A673 (cell line): ENCODE measurements at regions not wholly inside any gene's neighbourhood (a gene's known extent, or its start where the extent isn't known, plus 50 kb on each side); places are given as distances from the start of the nearest gene placed in this dataset.

Source experiments
- BruUV-seq: library from RNA; stranded (reverse); fragments of 400-500 nt; replicated peaks from 2 replicates; lab custom pipeline; 2021; lab: Mats Ljungman, UMichigan
- CTCF ChIA-PET: fragments of 300-600 bp; sonication (Branson Sonifier 250); formaldehyde crosslinking; loops from one replicate; lab custom pipeline; 2022; ENCODE audit warnings: antibody characterized with exemption; lab: Charles Lee
- POLR2A ChIA-PET: fragments of 300-600 bp; sonication (Branson Sonifier 250); formaldehyde crosslinking; loops from one replicate; lab custom pipeline; 2022; ENCODE audit warnings: antibody characterized with exemption; ENCODE audit not compliant: low non-redundant PET; lab: Charles Lee
- DNase-seq: peaks from one replicate; pipeline ENCODE4 v3.0.0-alpha.2; 2015; ENCODE audit warnings: low spot score
- H3K27ac ChIP-seq: fragments of 200-600 bp; sonication (generic); 2 replicates; pipeline ENCODE4 v1.5.1; 2016; ENCODE audit warnings: mixed run types, low read depth, mild to moderate bottlenecking, mixed read lengths, antibody characterized with exemption, low read length; ENCODE audit not compliant: poor library complexity, severe bottlenecking
- H3K27me3 ChIP-seq: fragments of 200-600 bp; sonication (generic); replicated peaks from 2 replicates; pipeline ENCODE4 v1.6.1; 2017; ENCODE audit warnings: mixed run types, low read depth, mild to moderate bottlenecking, mixed read lengths, antibody characterized with exemption, low read length; ENCODE audit not compliant: insufficient read depth, poor library complexity
- H3K36me3 ChIP-seq: fragments of 200-600 bp; sonication (generic); 2 replicates; pipeline ENCODE4 v1.6.1; 2016; ENCODE audit warnings: mixed run types, mild to moderate bottlenecking, mixed read lengths, antibody characterized with exemption, low read length; ENCODE audit not compliant: insufficient read depth, poor library complexity, severe bottlenecking
- H3K4me1 ChIP-seq: fragments of 200-600 bp; sonication (generic); 2 replicates; pipeline ENCODE4 v1.6.1; 2017; ENCODE audit warnings: mixed run types, mild to moderate bottlenecking, mixed read lengths, antibody characterized with exemption, low read length; ENCODE audit not compliant: insufficient read depth, poor library complexity, severe bottlenecking
- H3K4me3 ChIP-seq: fragments of 200-600 bp; sonication (generic); 2 replicates; pipeline ENCODE4 v1.5.1; 2016; ENCODE audit warnings: low read depth, mixed run types, mild to moderate bottlenecking, mixed read lengths, low read length; ENCODE audit not compliant: poor library complexity, severe bottlenecking
- H3K9me3 ChIP-seq: fragments of 200-600 bp; sonication (generic); 2 replicates; pipeline ENCODE4 v1.6.1; 2016; ENCODE audit warnings: mixed run types, low read depth, mild to moderate bottlenecking, mixed read lengths, antibody characterized with exemption, low read length; ENCODE audit not compliant: poor library complexity, severe bottlenecking
- EZH2 ChIP-seq: fragments of 200-600 bp; sonication (generic); IDR thresholded peaks from 2 replicates; pipeline ENCODE4 v1.6.1; 2017; ENCODE audit warnings: borderline replicate concordance, low read depth, mild to moderate bottlenecking, mixed read lengths, antibody characterized with exemption, low read length; ENCODE audit not compliant: poor library complexity, severe bottlenecking
- intact Hi-C: fragments of 100-400 bp; cut with micrococcal nuclease; formaldehyde crosslinking; loops from one replicate; pipeline ENCODE4 v1.10.0; 2022; ENCODE audit not compliant: unreplicated experiment
- TF ChIP-seq, protein P1 (sequence below): fragments of 300-800, 200-600 bp; sonication (generic); conservative IDR thresholded peaks from 2 replicates; pipeline ENCODE4 v1.5.1; 2017; ENCODE audit warnings: low read depth, mild to moderate bottlenecking, antibody characterized with exemption, low read length, moderate library complexity, mixed read lengths

DNA sequence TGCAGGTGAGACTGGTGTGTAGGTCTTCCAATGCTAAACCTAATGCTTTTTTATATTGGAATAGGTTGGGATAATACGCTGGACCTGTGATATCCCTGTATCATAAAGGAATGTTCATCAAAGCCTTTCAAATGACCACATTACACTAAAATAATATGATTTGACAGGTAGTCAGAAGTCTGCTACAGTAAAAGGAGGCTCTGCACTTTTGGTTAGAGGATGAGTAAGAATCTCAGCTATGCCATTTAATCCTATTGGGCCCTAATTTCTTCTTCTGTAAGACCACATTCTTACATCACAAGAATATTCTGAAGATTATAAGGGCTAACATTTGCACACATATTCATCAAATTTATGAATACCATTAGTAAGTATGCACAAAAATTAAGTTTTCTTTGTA is 250.5 kb upstream of the FLRT2 start:
- Histone ChIP-seq H3K27ac (no peak overlapping the region), H3K27me3 (no peaks in the 10 kb centered on the region), H3K9me3 (no peaks in the 10 kb centered on the region), H3K4me1 (no peaks in the 10 kb centered on the region), H3K4me3 (no peak overlapping the region), H3K36me3 (no peaks in the 10 kb centered on the region)
- intact Hi-C loops, result no loop called here
- TF ChIP-seq, protein P1, sequence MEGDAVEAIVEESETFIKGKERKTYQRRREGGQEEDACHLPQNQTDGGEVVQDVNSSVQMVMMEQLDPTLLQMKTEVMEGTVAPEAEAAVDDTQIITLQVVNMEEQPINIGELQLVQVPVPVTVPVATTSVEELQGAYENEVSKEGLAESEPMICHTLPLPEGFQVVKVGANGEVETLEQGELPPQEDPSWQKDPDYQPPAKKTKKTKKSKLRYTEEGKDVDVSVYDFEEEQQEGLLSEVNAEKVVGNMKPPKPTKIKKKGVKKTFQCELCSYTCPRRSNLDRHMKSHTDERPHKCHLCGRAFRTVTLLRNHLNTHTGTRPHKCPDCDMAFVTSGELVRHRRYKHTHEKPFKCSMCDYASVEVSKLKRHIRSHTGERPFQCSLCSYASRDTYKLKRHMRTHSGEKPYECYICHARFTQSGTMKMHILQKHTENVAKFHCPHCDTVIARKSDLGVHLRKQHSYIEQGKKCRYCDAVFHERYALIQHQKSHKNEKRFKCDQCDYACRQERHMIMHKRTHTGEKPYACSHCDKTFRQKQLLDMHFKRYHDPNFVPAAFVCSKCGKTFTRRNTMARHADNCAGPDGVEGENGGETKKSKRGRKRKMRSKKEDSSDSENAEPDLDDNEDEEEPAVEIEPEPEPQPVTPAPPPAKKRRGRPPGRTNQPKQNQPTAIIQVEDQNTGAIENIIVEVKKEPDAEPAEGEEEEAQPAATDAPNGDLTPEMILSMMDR, result no peak
- TF ChIP-seq EZH2, result no peak
- no TSS peak for BruUV-seq
- POLR2A ChIA-PET, result no interaction called here
- DNase-seq, result no peak
- CTCF ChIA-PET, result no interaction called here

DNA sequence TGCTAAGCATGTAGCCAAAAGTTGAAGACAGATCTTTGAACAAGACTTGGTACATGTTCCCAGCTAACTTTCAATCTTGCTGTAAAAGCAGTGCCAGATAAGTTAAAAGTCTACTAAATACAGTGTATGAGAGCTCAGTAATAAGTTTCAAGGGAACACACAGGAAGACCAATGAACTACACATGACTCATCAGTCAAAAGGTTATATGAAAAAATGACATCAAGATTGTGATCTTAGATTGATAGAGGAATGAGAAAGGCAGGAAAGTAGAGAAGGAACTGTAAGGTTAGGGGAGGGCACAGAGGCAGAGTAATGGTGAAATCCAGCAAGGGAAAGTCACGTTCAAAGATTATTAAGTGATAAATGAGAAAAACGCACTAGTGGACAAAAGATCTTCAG is 249.9 kb upstream of the FLRT2 start:
- DNase-seq, result no peak
- TF ChIP-seq, protein P1, result no peak
- no peak for TF ChIP-seq EZH2
- Histone ChIP-seq H3K4me1 (no peaks in the 10 kb centered on the region), H3K9me3 (no peaks in the 10 kb centered on the region), H3K27me3 (no peaks in the 10 kb centered on the region), H3K36me3 (no peaks in the 10 kb centered on the region), H3K4me3 (no peak overlapping the region), H3K27ac (no peak overlapping the region)
- CTCF ChIA-PET, result no interaction called here
- intact Hi-C loops, result no loop called here
- BruUV-seq, result no TSS peak
- POLR2A ChIA-PET, result no interaction called here

DNA sequence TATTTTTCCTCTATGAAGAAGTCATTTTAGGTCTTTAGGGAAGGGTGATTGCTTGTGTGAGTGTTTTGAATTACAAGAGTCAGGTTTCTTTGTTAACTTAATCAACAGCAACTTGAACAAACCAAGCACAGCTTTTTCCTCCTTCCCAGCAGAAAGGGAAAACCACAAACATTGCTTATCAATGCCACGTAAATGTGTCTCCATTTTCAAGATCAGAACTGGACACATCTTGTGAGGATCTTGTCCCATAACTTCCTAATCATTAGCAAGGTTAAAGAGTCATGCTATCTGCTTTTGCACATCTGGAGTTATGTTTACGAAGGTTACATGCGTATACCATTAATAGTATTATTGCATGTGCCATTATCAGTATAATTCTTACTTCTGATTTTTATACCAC is 248.0 kb upstream of the FLRT2 start:
- H3K4me3 ChIP-seq, result no peak overlapping the region
- ChIA-PET POLR2A (no interaction called here), CTCF (no interaction called here)
- no TSS peak for BruUV-seq
- no peak for TF ChIP-seq EZH2
- TF ChIP-seq, protein P1, result no peak
- no peak for DNase-seq
- no peaks in the 10 kb centered on the region for H3K9me3 ChIP-seq
- no peak overlapping the region for H3K27ac ChIP-seq
- no peaks in the 10 kb centered on the region for H3K4me1 ChIP-seq
- intact Hi-C loops, result no loop called here
- no peaks in the 10 kb centered on the region for H3K27me3 ChIP-seq
- no peaks in the 10 kb centered on the region for H3K36me3 ChIP-seq
